ENCODE measurements at regions not wholly inside any gene's neighbourhood (a gene's known extent, or its start where the extent isn't known, plus 50 kb on each side); places are given as distances from the start of the nearest gene placed in this dataset.
A peak's percentile ranks its signal among the peaks of the same experiment; 100 is the strongest.
"Not testable (repeated sequence)": the region's sequence is repeated elsewhere in the genome, so short reads cannot be mapped to it uniquely, and the experiment has no call there.

- DNase-seq (ENCODE audit: low read depth): no peak
Measured at GRCh38 chr14:63147018-63147417, 57.2 kb upstream of the RHOJ start.

GRCh38 chr14:63134801-63135200 is 69.4 kb upstream of the RHOJ start:
- peak; percentile 9 for DNase-seq (ENCODE audit: low read depth)

- no peak for DNase-seq (ENCODE audit: low read depth)
Measured at GRCh38 chr14:63130531-63130930, 73.7 kb upstream of the RHOJ start.

GRCh38 chr14:63106487-63106886 is 61.2 kb upstream of the KCNH5 start:
- not testable (repeated sequence) for DNase-seq (ENCODE audit: low read depth)

GRCh38 chr14:63100552-63100951 is 55.3 kb upstream of the KCNH5 start:
- no peak for DNase-seq (ENCODE audit: low read depth)

- DNase-seq (ENCODE audit: low read depth): no peak
Measured at GRCh38 chr14:63096186-63096585, 50.9 kb upstream of the KCNH5 start.

Data from iris pigment epithelial cell (primary cell).